ENCODE measurements at regions not wholly inside any gene's neighbourhood (a gene's known extent, or its start where the extent isn't known, plus 50 kb on each side); places are given as distances from the start of the nearest gene placed in this dataset.

- H3K9ac ChIP-seq (ENCODE audit: insufficient read length, low read depth) = no peak overlapping the region
- H3K27me3 ChIP-seq (ENCODE audit: insufficient read depth, insufficient read length) = no peaks in the 10 kb centered on the region
- H3K4me3 ChIP-seq (ENCODE audit: insufficient read length, low read depth) = no peak overlapping the region
- H3K9me3 ChIP-seq (ENCODE audit: insufficient read depth, low read length) = no peaks in the 10 kb centered on the region; the same call in 1 of the 2 replicates
- no peaks in the 10 kb centered on the region for H3K36me3 ChIP-seq (ENCODE audit: insufficient read depth, insufficient read length, low read length)
- peaks cover 7% of the 10 kb centered on the region for H3K4me1 ChIP-seq (ENCODE audit: insufficient read depth, insufficient read length)
- no peak for DNase-seq (ENCODE audit: low read depth, low spot score)
- TF ChIP-seq ZNF274 (IDR thresholded peaks at IDR 0.05; ENCODE audit: low read depth, low read length) (no peak), YY1 (IDR thresholded peaks at IDR 0.05; ENCODE audit: insufficient read depth, insufficient read length) (no peak), SUZ12 (IDR thresholded peaks at IDR 0.05; ENCODE audit: extremely low read depth, insufficient read depth, insufficient read length) (no peak)
Observed at GRCh38 chrX:39767446-39767845, 330.3 kb downstream of the BCOR start.

- no peak for DNase-seq (ENCODE audit: low read depth, low spot score)
- Histone ChIP-seq H3K4me3 (ENCODE audit: insufficient read length, low read depth) (no peak overlapping the region), H3K27me3 (ENCODE audit: insufficient read depth, insufficient read length) (no peaks in the 10 kb centered on the region), H3K36me3 (ENCODE audit: insufficient read depth, insufficient read length, low read length) (no peaks in the 10 kb centered on the region), H3K9ac (ENCODE audit: insufficient read length, low read depth) (no peak overlapping the region), H3K4me1 (ENCODE audit: insufficient read depth, insufficient read length) (peaks cover 9% of the 10 kb centered on the region), H3K9me3 (ENCODE audit: insufficient read depth, low read length) (no peaks in the 10 kb centered on the region; the same call in 1 of the 2 replicates)
- TF ChIP-seq ZNF274 (IDR thresholded peaks at IDR 0.05; ENCODE audit: low read depth, low read length) (no peak), SUZ12 (IDR thresholded peaks at IDR 0.05; ENCODE audit: extremely low read depth, insufficient read depth, insufficient read length) (no peak), YY1 (IDR thresholded peaks at IDR 0.05; ENCODE audit: insufficient read depth, insufficient read length) (no peak)
Observed at GRCh38 chrX:39769748-39770147, 328.0 kb downstream of the BCOR start.

- Histone ChIP-seq H3K27me3 (ENCODE audit: insufficient read depth, insufficient read length) (no peaks in the 10 kb centered on the region), H3K4me3 (ENCODE audit: insufficient read length, low read depth) (no peak overlapping the region), H3K36me3 (ENCODE audit: insufficient read depth, insufficient read length, low read length) (no peaks in the 10 kb centered on the region), H3K9me3 (ENCODE audit: insufficient read depth, low read length) (no peaks in the 10 kb centered on the region; the same call in 1 of the 2 replicates), H3K9ac (ENCODE audit: insufficient read length, low read depth) (no peak overlapping the region), H3K4me1 (ENCODE audit: insufficient read depth, insufficient read length) (peaks cover 8% of the 10 kb centered on the region)
- no peak for DNase-seq (ENCODE audit: low read depth, low spot score)
- no peak for TF ChIP-seq SUZ12 (IDR thresholded peaks at IDR 0.05; ENCODE audit: extremely low read depth, insufficient read depth, insufficient read length)
- TF ChIP-seq ZNF274 (IDR thresholded peaks at IDR 0.05; ENCODE audit: low read depth, low read length) = no peak
- TF ChIP-seq YY1 (IDR thresholded peaks at IDR 0.05; ENCODE audit: insufficient read depth, insufficient read length) = no peak
Observed at GRCh38 chrX:39771089-39771488, 326.7 kb downstream of the BCOR start.

- Histone ChIP-seq H3K27me3 (ENCODE audit: insufficient read depth, insufficient read length) (no peaks in the 10 kb centered on the region), H3K9ac (ENCODE audit: insufficient read length, low read depth) (peak overlapping the region; percentile 52), H3K4me3 (ENCODE audit: insufficient read length, low read depth) (no peak overlapping the region), H3K9me3 (ENCODE audit: insufficient read depth, low read length) (no peaks in the 10 kb centered on the region; the same call in 1 of the 2 replicates), H3K4me1 (ENCODE audit: insufficient read depth, insufficient read length) (peaks cover 4% of the 10 kb centered on the region), H3K36me3 (ENCODE audit: insufficient read depth, insufficient read length, low read length) (no peaks in the 10 kb centered on the region)
- DNase-seq (ENCODE audit: low read depth, low spot score) = peak; percentile 94
- TF ChIP-seq YY1 (IDR thresholded peaks at IDR 0.05; ENCODE audit: insufficient read depth, insufficient read length) = peak; percentile 14
- TF ChIP-seq ZNF274 (IDR thresholded peaks at IDR 0.05; ENCODE audit: low read depth, low read length) = no peak
Observed at GRCh38 chrX:39772057-39772832, 325.5 kb downstream of the BCOR start.

GRCh38 chrX:39773150-39773549 is 324.6 kb downstream of the BCOR start:
- Histone ChIP-seq H3K4me1 (ENCODE audit: insufficient read depth, insufficient read length) (peaks cover 4% of the 10 kb centered on the region), H3K9ac (ENCODE audit: insufficient read length, low read depth) (peak overlapping the region; percentile 50), H3K9me3 (ENCODE audit: insufficient read depth, low read length) (no peaks in the 10 kb centered on the region; the same call in 1 of the 2 replicates), H3K27me3 (ENCODE audit: insufficient read depth, insufficient read length) (no peaks in the 10 kb centered on the region), H3K4me3 (ENCODE audit: insufficient read length, low read depth) (no peak overlapping the region), H3K36me3 (ENCODE audit: insufficient read depth, insufficient read length, low read length) (no peaks in the 10 kb centered on the region)
- no peak for DNase-seq (ENCODE audit: low read depth, low spot score)
- no peak for TF ChIP-seq SUZ12 (IDR thresholded peaks at IDR 0.05; ENCODE audit: extremely low read depth, insufficient read depth, insufficient read length)

- TF ChIP-seq YY1 (IDR thresholded peaks at IDR 0.05; ENCODE audit: insufficient read depth, insufficient read length) (no peak), SUZ12 (IDR thresholded peaks at IDR 0.05; ENCODE audit: extremely low read depth, insufficient read depth, insufficient read length) (no peak), ZNF274 (IDR thresholded peaks at IDR 0.05; ENCODE audit: low read depth, low read length) (no peak)
- H3K4me1 ChIP-seq (ENCODE audit: insufficient read depth, insufficient read length) = peaks cover 5% of the 10 kb centered on the region
Observed at GRCh38 chrX:39773923-39774773, 323.6 kb downstream of the BCOR start.

GRCh38 chrX:39774774-39775328 is 322.9 kb downstream of the BCOR start:
- Histone ChIP-seq H3K4me3 (ENCODE audit: insufficient read length, low read depth) (no peak overlapping the region), H3K36me3 (ENCODE audit: insufficient read depth, insufficient read length, low read length) (no peaks in the 10 kb centered on the region), H3K27me3 (ENCODE audit: insufficient read depth, insufficient read length) (no peaks in the 10 kb centered on the region), H3K9me3 (ENCODE audit: insufficient read depth, low read length) (peaks cover 12% of the 10 kb centered on the region; the same call in 1 of the 2 replicates), H3K9ac (ENCODE audit: insufficient read length, low read depth) (no peak overlapping the region), H3K4me1 (ENCODE audit: insufficient read depth, insufficient read length) (peaks cover 5% of the 10 kb centered on the region)
- DNase-seq (ENCODE audit: low read depth, low spot score) = no peak
- TF ChIP-seq ZNF274 (IDR thresholded peaks at IDR 0.05; ENCODE audit: low read depth, low read length) (no peak), SUZ12 (IDR thresholded peaks at IDR 0.05; ENCODE audit: extremely low read depth, insufficient read depth, insufficient read length) (no peak), YY1 (IDR thresholded peaks at IDR 0.05; ENCODE audit: insufficient read depth, insufficient read length) (no peak)

More at GRCh38 chrX:39773923-39774773, 323.6 kb downstream of the BCOR start:
- peaks cover 5% of the 10 kb centered on the region; the same call in 1 of the 2 replicates for H3K9me3 ChIP-seq (ENCODE audit: insufficient read depth, low read length)
- H3K9ac ChIP-seq (ENCODE audit: insufficient read length, low read depth) = peak overlapping the region; percentile 21
- no peaks in the 10 kb centered on the region for H3K27me3 ChIP-seq (ENCODE audit: insufficient read depth, insufficient read length)
- DNase-seq (ENCODE audit: low read depth, low spot score) = no peak
- no peaks in the 10 kb centered on the region for H3K36me3 ChIP-seq (ENCODE audit: insufficient read depth, insufficient read length, low read length)
- H3K4me3 ChIP-seq (ENCODE audit: insufficient read length, low read depth) = no peak overlapping the region

All from NT2/D1 (cell line).